CD4-positive, alpha-beta memory T cell (primary cell): ENCODE measurements at regions not wholly inside any gene's neighbourhood (a gene's known extent, or its start where the extent isn't known, plus 50 kb on each side); places are given as distances from the start of the nearest gene placed in this dataset.

Experiments used
- CTCF ChIA-PET: fragments of 350-600 bp; sonication (Branson Sonifier 250); formaldehyde crosslinking; loops from one replicate; lab custom pipeline; 2021; ENCODE audit warnings: inconsistent platforms; ENCODE audit not compliant: partially characterized antibody; lab: Charles Lee
- POLR2A ChIA-PET: fragments of 350-600 bp; sonication (Branson Sonifier 250); formaldehyde crosslinking; loops from one replicate; lab custom pipeline; 2021; ENCODE audit not compliant: partially characterized antibody; lab: Charles Lee
- DNase-seq, 5 donors: peaks; one replicate each; pipeline versions ENCODE4 v3.0.0 to v3.0.0-alpha.2; 2020 to 2022; ENCODE audit warnings: mixed read lengths in 1 of 5
- H3K27ac ChIP-seq: one replicate; pipeline ENCODE4 v1.7.0; 2013; ENCODE audit warnings: low read depth, low read length
- H3K27me3 ChIP-seq: 2 replicates; pipeline ENCODE4 v1.7.0; 2013; ENCODE audit warnings: mild to moderate bottlenecking, low read length, moderate library complexity; ENCODE audit not compliant: insufficient read depth
- H3K36me3 ChIP-seq: 2 replicates; pipeline ENCODE4 v1.7.0; 2013; ENCODE audit warnings: mild to moderate bottlenecking, low read length, moderate library complexity; ENCODE audit not compliant: insufficient read depth
- H3K4me1 ChIP-seq: 2 replicates; pipeline ENCODE4 v1.7.0; 2013; ENCODE audit warnings: mild to moderate bottlenecking, low read length, moderate library complexity; ENCODE audit not compliant: insufficient read depth
- H3K4me3 ChIP-seq, 2 donors: one replicate each; pipeline ENCODE4 v1.7.0; 2013; ENCODE audit warnings: low read length in 2 of 2, mild to moderate bottlenecking in 1 of 2
- H3K9me3 ChIP-seq, 2 donors: one replicate each; pipeline ENCODE4 v1.7.0; 2013; ENCODE audit warnings: low read length in 2 of 2, control low read depth in 1 of 2; ENCODE audit not compliant: control insufficient read depth in 1 of 2
- H3K27ac Mint-ChIP-seq, 7 donors: one replicate each; pipeline ENCODE4 v1.8.0; 2020 to 2021; ENCODE audit warnings: mixed read lengths in 7 of 7, mild to moderate bottlenecking in 6 of 7, inconsistent platforms in 3 of 7, moderate library complexity in 3 of 7
- H3K27me3 Mint-ChIP-seq, 2 donors: one replicate each; pipeline ENCODE4 v1.8.0; 2020 to 2021; ENCODE audit warnings: mixed read lengths in 2 of 2
- H3K36me3 Mint-ChIP-seq, 2 donors: one replicate each; pipeline ENCODE4 v1.8.0; 2020 to 2021; ENCODE audit warnings: mixed read lengths in 2 of 2, inconsistent platforms in 1 of 2, mild to moderate bottlenecking in 1 of 2
- H3K4me1 Mint-ChIP-seq, 4 donors: one replicate each; pipeline ENCODE4 v1.8.0; 2020 to 2021; ENCODE audit warnings: mixed read lengths in 4 of 4, mild to moderate bottlenecking in 1 of 4
- H3K4me3 Mint-ChIP-seq, 8 donors: one replicate each; pipeline ENCODE4 v1.8.0; 2020 to 2021; ENCODE audit warnings: mixed read lengths in 8 of 8, mild to moderate bottlenecking in 7 of 8, moderate library complexity in 6 of 8, inconsistent platforms in 3 of 8
- H3K9me3 Mint-ChIP-seq, 8 donors: one replicate each; pipeline ENCODE4 v1.8.0; 2020 to 2021; ENCODE audit warnings: mixed read lengths in 8 of 8, mild to moderate bottlenecking in 5 of 8, inconsistent platforms in 3 of 8, moderate library complexity in 1 of 8
- intact Hi-C: fragments of 100-400 bp; cut with micrococcal nuclease; formaldehyde crosslinking; loops from one replicate; pipeline ENCODE4 v1.15.1; 2023

DNA sequence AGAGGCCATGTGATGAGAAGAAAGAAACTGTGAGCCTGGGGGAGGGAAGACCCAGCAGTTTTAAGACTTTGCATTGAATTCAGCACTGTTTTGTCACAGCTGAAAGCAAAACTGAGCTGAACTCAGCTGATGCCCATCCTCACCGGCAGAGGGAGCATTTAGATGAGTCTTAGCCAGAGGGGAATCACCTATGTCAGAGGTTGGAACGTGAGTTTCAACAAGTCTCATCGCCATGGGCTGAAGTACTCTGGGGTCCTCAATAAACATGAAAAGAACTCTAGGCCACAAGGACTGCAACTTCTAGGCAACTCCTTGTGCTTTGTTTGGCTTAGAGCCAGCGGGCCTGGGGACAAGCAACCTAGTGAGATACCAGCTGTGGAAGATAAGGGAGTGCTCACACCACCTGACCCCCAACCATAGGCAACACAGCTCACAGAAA is 324.5 kb downstream of the TBL1XR1 start:
- POLR2A ChIA-PET: no interaction called here
- no peaks in the 10 kb centered on the region for H3K36me3 Mint-ChIP-seq
- H3K27ac ChIP-seq: no peak overlapping the region
- H3K27ac Mint-ChIP-seq: peak overlapping the region in 1 of 7 donors; percentile 31
- H3K4me1 Mint-ChIP-seq: peaks cover 4 to 7% (median 5%) of the 10 kb centered on the region in 4 donors
- peak in 4 of 5 donors; percentile 42 to 56 (median 46) for DNase-seq
- H3K4me3 Mint-ChIP-seq: no peak overlapping the region
- CTCF ChIA-PET: interaction anchor here (0.9 to 5.5 kb wide), 18 partner anchors 10 to 1521 kb away, joined by 3 to 36 read pairs (median 4); no protein-coding TSS in a partner anchor
- H3K4me1 ChIP-seq: peaks cover 6% of the 10 kb centered on the region
- H3K36me3 ChIP-seq: no peaks in the 10 kb centered on the region
- peaks cover 0 to 17% (median 4%) of the 10 kb centered on the region in 8 donors for H3K9me3 Mint-ChIP-seq
- intact Hi-C loops: loop anchor here (1.0 to 2.0 kb wide), 4 partner anchors 67 to 1452 kb away; no protein-coding TSS in a partner anchor
- no peak overlapping the region for H3K4me3 ChIP-seq
- H3K9me3 ChIP-seq: no peaks in the 10 kb centered on the region
- peaks cover 2 to 5% of the 10 kb centered on the region in 2 donors for H3K27me3 Mint-ChIP-seq
- no peaks in the 10 kb centered on the region for H3K27me3 ChIP-seq

DNA sequence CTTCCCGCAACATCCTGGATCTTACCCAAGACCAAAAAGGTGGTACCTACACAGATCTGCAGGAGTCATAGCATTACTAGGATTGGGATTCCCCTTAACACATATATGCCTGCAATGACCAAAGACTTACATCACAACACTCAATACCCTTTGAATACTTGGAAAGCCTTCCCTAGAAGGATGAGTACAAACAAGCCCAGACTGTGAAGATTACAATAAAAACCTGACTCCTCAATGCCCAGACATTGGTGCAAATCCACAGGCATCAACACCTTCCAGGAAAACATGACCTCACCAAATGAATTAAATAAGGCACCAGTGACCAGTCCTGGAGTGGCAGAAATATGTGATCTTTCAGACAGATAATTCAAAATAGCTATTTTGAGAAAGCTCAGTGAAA is 326.8 kb downstream of the TBL1XR1 start:
- no peaks in the 10 kb centered on the region for H3K27me3 Mint-ChIP-seq
- POLR2A ChIA-PET: no interaction called here
- peaks cover 4 to 7% (median 5%) of the 10 kb centered on the region in 4 donors for H3K4me1 Mint-ChIP-seq
- CTCF ChIA-PET: interaction anchor here (2.4 to 3.8 kb wide), 2 partner anchors 70 to 1515 kb away, joined by 9 to 27 read pairs; no protein-coding TSS in a partner anchor
- H3K4me3 Mint-ChIP-seq: no peak overlapping the region
- no peak for DNase-seq
- Histone ChIP-seq H3K27ac (no peak overlapping the region), H3K4me3 (no peak overlapping the region), H3K4me1 (peaks cover 6% of the 10 kb centered on the region), H3K27me3 (no peaks in the 10 kb centered on the region), H3K9me3 (no peaks in the 10 kb centered on the region), H3K36me3 (no peaks in the 10 kb centered on the region)
- H3K27ac Mint-ChIP-seq: no peak overlapping the region
- intact Hi-C loops: no loop called here
- H3K9me3 Mint-ChIP-seq: peaks cover 0 to 17% (median 2%) of the 10 kb centered on the region in 8 donors
- no peaks in the 10 kb centered on the region for H3K36me3 Mint-ChIP-seq

DNA sequence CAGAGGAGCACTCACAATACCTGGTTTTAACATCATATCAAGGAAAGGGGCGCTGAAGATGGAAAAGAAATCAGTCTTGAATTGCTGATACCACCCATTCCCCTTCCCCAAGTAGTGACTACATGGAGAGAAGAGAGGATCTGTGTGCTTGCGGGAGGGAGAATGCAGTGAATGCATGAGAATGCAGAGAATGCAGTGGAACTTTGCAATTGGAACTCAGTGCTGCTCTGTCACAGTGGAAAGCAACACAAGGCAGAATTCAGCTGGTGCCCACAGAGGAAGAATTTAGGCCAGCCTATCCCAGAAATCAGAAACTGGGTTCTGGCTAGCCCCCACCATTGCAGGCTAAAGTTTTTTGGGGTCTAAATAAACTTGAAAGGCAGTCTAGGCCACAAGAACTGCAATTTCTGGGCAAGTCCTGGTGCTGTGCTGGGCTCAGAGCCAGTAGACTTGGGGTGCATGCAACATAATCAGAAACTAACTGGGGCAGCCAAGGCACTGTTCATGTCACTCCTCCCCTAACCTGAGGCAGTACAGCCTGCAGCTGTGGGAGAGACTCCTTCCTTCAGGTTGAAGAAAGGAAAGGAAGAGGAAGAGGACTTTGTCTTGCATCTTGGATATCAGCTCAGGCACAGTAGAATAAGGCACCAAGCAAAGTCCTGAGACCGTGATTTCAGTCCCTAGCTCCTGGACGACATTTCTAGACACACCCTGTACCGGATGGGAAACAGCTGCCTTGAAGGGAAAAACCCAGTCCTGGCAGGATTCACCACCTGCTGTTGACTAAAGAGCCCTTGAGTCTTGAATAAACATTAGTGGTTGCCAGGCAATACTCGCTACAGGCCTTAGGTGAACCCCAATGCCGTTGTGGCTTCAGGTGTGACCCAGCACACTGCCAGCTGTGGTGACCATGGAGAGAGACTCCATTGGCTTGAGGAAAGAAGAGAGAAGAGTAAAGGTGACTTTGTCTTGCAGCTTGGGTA is 329.3 kb downstream of the TBL1XR1 start:
- Mint-ChIP-seq H3K27ac (no peak overlapping the region), H3K4me1 (peaks cover 2 to 5% (median 4%) of the 10 kb centered on the region in 4 donors), H3K27me3 (no peaks in the 10 kb centered on the region), H3K36me3 (no peaks in the 10 kb centered on the region), H3K9me3 (peaks cover 0 to 16% (median 5%) of the 10 kb centered on the region in 8 donors), H3K4me3 (no peak overlapping the region)
- POLR2A ChIA-PET: no interaction called here
- DNase-seq: no peak
- Histone ChIP-seq H3K9me3 (no peaks in the 10 kb centered on the region), H3K4me1 (peaks cover 5% of the 10 kb centered on the region), H3K27me3 (no peaks in the 10 kb centered on the region), H3K36me3 (no peaks in the 10 kb centered on the region), H3K27ac (no peak overlapping the region), H3K4me3 (no peak overlapping the region)
- CTCF ChIA-PET: interaction anchor here (2.3 kb wide), 1 partner anchor 1517 kb away, joined by 6 read pairs; no protein-coding TSS in a partner anchor
- intact Hi-C loops: no loop called here

DNA sequence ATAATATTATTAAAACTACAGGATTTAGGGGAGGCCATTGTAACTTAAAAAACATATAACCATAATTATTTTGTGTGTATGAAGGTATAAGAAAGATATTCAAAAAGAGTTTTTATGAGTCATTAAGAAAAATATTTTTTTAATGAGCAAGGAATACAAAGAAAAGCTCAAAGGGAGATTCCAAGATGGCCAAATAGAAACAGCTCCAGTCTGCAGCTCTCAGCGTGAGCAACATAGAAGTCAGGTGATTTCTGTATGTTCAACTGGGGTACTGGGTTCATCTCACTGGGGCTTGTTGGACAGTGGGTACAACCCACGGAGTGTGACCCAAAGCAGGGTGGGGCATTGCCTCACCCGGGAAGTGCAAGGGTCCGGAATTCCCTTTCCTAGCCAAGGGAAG is 336.1 kb downstream of the TBL1XR1 start:
- Histone ChIP-seq H3K9me3 (no peaks in the 10 kb centered on the region), H3K36me3 (no peaks in the 10 kb centered on the region), H3K4me1 (no peaks in the 10 kb centered on the region), H3K27ac (no peak overlapping the region), H3K27me3 (no peaks in the 10 kb centered on the region), H3K4me3 (no peak overlapping the region)
- DNase-seq: no peak
- Mint-ChIP-seq H3K9me3 (peaks cover 0 to 9% (median 2%) of the 10 kb centered on the region in 8 donors), H3K4me3 (no peak overlapping the region), H3K27ac (no peak overlapping the region), H3K27me3 (peaks cover 4 to 9% of the 10 kb centered on the region in 2 donors), H3K36me3 (no peaks in the 10 kb centered on the region), H3K4me1 (no peaks in the 10 kb centered on the region)
- ChIA-PET POLR2A (no interaction called here), CTCF (interaction anchor here (2.3 kb wide), 1 partner anchor 12 kb away, joined by 9 read pairs; no protein-coding TSS in a partner anchor)
- intact Hi-C loops: no loop called here

DNA sequence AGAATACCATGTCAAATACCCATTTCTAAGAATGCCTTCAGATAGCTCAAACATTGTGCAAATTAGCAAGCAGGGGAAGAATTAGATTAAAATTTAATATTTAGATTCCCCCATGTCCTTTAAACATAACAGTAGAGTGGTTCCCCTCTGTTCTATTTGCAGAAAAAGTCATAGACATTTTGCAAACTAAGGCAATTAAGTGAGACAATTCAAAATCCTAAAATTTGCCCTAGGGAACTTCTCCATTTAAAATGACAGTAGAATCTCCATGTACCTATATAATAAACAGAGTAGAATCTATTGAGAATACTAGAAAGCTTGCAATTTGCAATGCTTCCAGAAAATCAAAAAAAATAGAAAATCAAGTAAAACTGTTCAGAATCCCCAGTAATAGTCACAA is 340.6 kb downstream of the TBL1XR1 start:
- DNase-seq: no peak
- POLR2A ChIA-PET: no interaction called here
- no peaks in the 10 kb centered on the region for H3K36me3 ChIP-seq
- H3K27me3 Mint-ChIP-seq: peaks cover 4 to 6% of the 10 kb centered on the region in 2 donors
- intact Hi-C loops: no loop called here
- H3K9me3 Mint-ChIP-seq: no peaks in the 10 kb centered on the region
- H3K4me1 ChIP-seq: no peaks in the 10 kb centered on the region
- H3K27ac ChIP-seq: no peak overlapping the region
- H3K4me3 ChIP-seq: no peak overlapping the region
- H3K9me3 ChIP-seq: no peaks in the 10 kb centered on the region
- no peaks in the 10 kb centered on the region for H3K36me3 Mint-ChIP-seq
- H3K4me3 Mint-ChIP-seq: no peak overlapping the region
- no peaks in the 10 kb centered on the region for H3K4me1 Mint-ChIP-seq
- no peak overlapping the region for H3K27ac Mint-ChIP-seq
- H3K27me3 ChIP-seq: no peaks in the 10 kb centered on the region
- CTCF ChIA-PET: interaction anchor here (1.4 kb wide), 1 partner anchor 16 kb away, joined by 7 read pairs; no protein-coding TSS in a partner anchor

DNA sequence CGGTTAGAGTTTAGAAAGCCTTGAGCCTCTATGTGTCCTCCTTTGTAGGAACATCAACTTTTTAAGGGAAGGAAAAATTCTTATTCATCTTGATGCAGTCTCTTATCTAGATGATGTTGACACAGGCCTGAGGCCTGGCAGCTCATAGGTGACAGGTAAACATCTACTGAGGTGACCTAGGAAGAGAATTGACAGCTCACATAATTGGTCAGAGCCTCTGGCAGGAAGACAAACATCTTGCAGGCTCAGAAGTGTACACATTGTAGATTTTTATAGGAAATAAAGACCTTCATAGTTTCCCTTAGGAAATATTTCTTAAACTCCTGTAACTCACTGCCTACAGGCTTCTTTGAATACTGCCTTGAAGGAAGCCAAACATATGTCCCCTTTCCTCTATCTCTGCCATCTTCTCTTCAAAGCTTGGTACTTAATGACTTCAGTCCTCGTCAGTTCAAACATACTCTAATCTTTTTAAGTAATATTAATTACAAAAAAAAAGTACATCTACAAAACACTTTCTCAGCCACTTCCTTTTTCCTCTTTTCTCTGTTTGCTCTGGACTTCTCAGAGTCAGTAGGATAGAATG is 341.3 kb downstream of the TBL1XR1 start:
- Mint-ChIP-seq H3K4me1 (no peaks in the 10 kb centered on the region), H3K4me3 (no peak overlapping the region), H3K9me3 (no peaks in the 10 kb centered on the region), H3K27ac (no peak overlapping the region), H3K27me3 (peaks cover 4 to 7% of the 10 kb centered on the region in 2 donors), H3K36me3 (no peaks in the 10 kb centered on the region)
- Histone ChIP-seq H3K9me3 (no peaks in the 10 kb centered on the region), H3K27ac (no peak overlapping the region), H3K27me3 (no peaks in the 10 kb centered on the region), H3K36me3 (no peaks in the 10 kb centered on the region), H3K4me1 (no peaks in the 10 kb centered on the region), H3K4me3 (no peak overlapping the region)
- CTCF ChIA-PET: interaction anchor here (1.1 to 1.4 kb wide), 2 partner anchors 16 to 17 kb away, joined by 3 to 7 read pairs; no protein-coding TSS in a partner anchor
- POLR2A ChIA-PET: no interaction called here
- DNase-seq: no peak
- intact Hi-C loops: no loop called here

DNA sequence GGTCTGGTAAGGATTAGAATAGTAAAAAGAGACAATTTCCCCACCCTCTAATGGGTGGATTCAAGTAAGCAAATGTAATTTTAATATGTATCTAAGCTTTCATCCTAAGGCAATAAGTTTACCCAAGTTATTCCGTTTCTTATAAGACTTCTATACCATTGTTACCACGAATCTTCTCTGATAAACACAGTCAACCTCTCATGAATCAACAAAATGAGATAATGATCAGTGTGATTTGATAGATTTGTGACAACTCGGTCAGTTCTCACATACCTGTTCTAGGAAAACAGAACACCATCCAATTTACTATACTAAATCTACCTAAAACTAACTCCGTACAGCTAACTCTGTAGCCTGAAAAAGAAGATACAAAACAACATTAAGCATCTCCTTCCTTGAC is 342.1 kb downstream of the TBL1XR1 start:
- no peaks in the 10 kb centered on the region for H3K36me3 Mint-ChIP-seq
- H3K36me3 ChIP-seq: no peaks in the 10 kb centered on the region
- H3K9me3 Mint-ChIP-seq: no peaks in the 10 kb centered on the region
- no peaks in the 10 kb centered on the region for H3K4me1 Mint-ChIP-seq
- no peaks in the 10 kb centered on the region for H3K9me3 ChIP-seq
- H3K4me3 Mint-ChIP-seq: no peak overlapping the region
- no peaks in the 10 kb centered on the region for H3K4me1 ChIP-seq
- no peak overlapping the region for H3K27ac ChIP-seq
- intact Hi-C loops: no loop called here
- ChIA-PET CTCF (interaction anchor here (1.1 kb wide), 1 partner anchor 17 kb away, joined by 3 read pairs; no protein-coding TSS in a partner anchor), POLR2A (no interaction called here)
- H3K4me3 ChIP-seq: no peak overlapping the region
- no peaks in the 10 kb centered on the region for H3K27me3 ChIP-seq
- peaks cover 3 to 4% of the 10 kb centered on the region in 2 donors for H3K27me3 Mint-ChIP-seq
- DNase-seq: no peak
- no peak overlapping the region for H3K27ac Mint-ChIP-seq
